Keratinocyte (primary cell): ENCODE measurements at regions not wholly inside any gene's neighbourhood (a gene's known extent, or its start where the extent isn't known, plus 50 kb on each side); places are given as distances from the start of the nearest gene placed in this dataset.

ENCODE experiments used
- DNase-seq: peaks from one replicate; pipeline ENCODE4 v3.0.0-alpha.2; 2011; ENCODE audit warnings: low read depth, missing footprints, low spot score
- FAIRE-seq: peaks from 2 replicates; lab custom pipeline; 2011; peaks lifted over from hg19 to GRCh38; lab: Jason Lieb, UNC
- H2AFZ ChIP-seq: 2 replicates; pipeline ENCODE4 v1.6.0; 2012; ENCODE audit warnings: low read length, control low read depth, inconsistent platforms; ENCODE audit not compliant: control insufficient read depth
- H3K27ac ChIP-seq: 2 replicates; pipeline ENCODE4 v1.5.1; 2011; ENCODE audit warnings: low read length; ENCODE audit not compliant: control insufficient read depth, insufficient read depth
- H3K27me3 ChIP-seq: 3 replicates; pipeline ENCODE4 v1.6.0; 2011; ENCODE audit warnings: low read length; ENCODE audit not compliant: control insufficient read depth, insufficient read depth; ENCODE audit errors: extremely low read depth
- H3K36me3 ChIP-seq, 2 experiments: 2 replicates in 1 of 2; 3 replicates in 1 of 2; pipeline ENCODE4 v1.5.1; 2011; ENCODE audit warnings: low read length in 2 of 2, mild to moderate bottlenecking in 1 of 2; ENCODE audit not compliant: control insufficient read depth in 2 of 2, insufficient read depth in 2 of 2; ENCODE audit errors: extremely low read depth in 1 of 2
- H3K4me1 ChIP-seq: 3 replicates; pipeline ENCODE4 v1.5.1; 2011; ENCODE audit warnings: low read length; ENCODE audit not compliant: control insufficient read depth, insufficient read depth; ENCODE audit errors: extremely low read depth
- H3K4me2 ChIP-seq: 3 replicates; pipeline ENCODE4 v1.6.0; 2011; ENCODE audit warnings: low read depth, low read length; ENCODE audit not compliant: control insufficient read depth, insufficient read depth; ENCODE audit errors: extremely low read depth
- H3K4me3 ChIP-seq, 3 experiments: fragments of 200-600 bp in 1 of 3; sonication (generic) in 1 of 3; 2 replicates in 2 of 3; 3 replicates in 1 of 3; pipeline ENCODE4 v1.5.1; 2011 to 2016; ENCODE audit warnings: low read length in 3 of 3, mild to moderate bottlenecking in 3 of 3, control low read depth in 2 of 3, inconsistent platforms in 1 of 3, low read depth in 1 of 3, mixed read lengths in 1 of 3, mixed run types in 1 of 3, moderate library complexity in 1 of 3; ENCODE audit not compliant: control insufficient read depth in 2 of 3, insufficient read depth in 2 of 3; ENCODE audit errors: extremely low read depth in 1 of 3
- H3K79me2 ChIP-seq: 2 replicates; pipeline ENCODE4 v1.6.0; 2012; ENCODE audit warnings: low read length; ENCODE audit not compliant: control insufficient read depth, insufficient read depth
- H3K9ac ChIP-seq: 3 replicates; pipeline ENCODE4 v1.6.0; 2011; ENCODE audit warnings: low read length; ENCODE audit not compliant: control insufficient read depth, insufficient read depth; ENCODE audit errors: extremely low read depth
- H3K9me1 ChIP-seq: 3 replicates; pipeline ENCODE4 v1.6.0; 2011; ENCODE audit warnings: low read length; ENCODE audit not compliant: control insufficient read depth, insufficient read depth; ENCODE audit errors: extremely low read depth
- H3K9me3 ChIP-seq: 2 replicates; pipeline ENCODE4 v1.5.1; 2012; ENCODE audit warnings: low read depth, low read length; ENCODE audit not compliant: control insufficient read depth
- H4K20me1 ChIP-seq: 3 replicates; pipeline ENCODE4 v1.6.0; 2011; ENCODE audit warnings: low read length; ENCODE audit not compliant: control insufficient read depth, insufficient read depth; ENCODE audit errors: extremely low read depth
- CTCF ChIP-seq, 3 experiments: IDR thresholded peaks in 1 of 3; conservative IDR thresholded peaks in 1 of 3; optimal IDR thresholded peaks in 1 of 3; 2 replicates in 2 of 3; 3 replicates in 1 of 3; pipeline versions ENCODE3 to v1.5.1; 2011; ENCODE audit warnings: low read length in 3 of 3, mild to moderate bottlenecking in 3 of 3, moderate library complexity in 2 of 3, control low read depth in 1 of 3, inconsistent platforms in 1 of 3; ENCODE audit not compliant: insufficient read depth in 2 of 3; ENCODE audit errors: extremely low read depth in 1 of 3
- EZH2 ChIP-seq: IDR thresholded peaks from one replicate; pipeline ENCODE4 v1.6.1; 2012; ENCODE audit warnings: inconsistent platforms, mild to moderate bottlenecking, low read length, moderate library complexity
- dilution Hi-C: fragments of 300-500 bp; cut with MboI; formaldehyde crosslinking; loops from one replicate; pipeline ENCODE4 v1.7.0; 2020; ENCODE audit warnings: low sequenced_read_pairs; ENCODE audit not compliant: extremely low pct_ligation_motif_present

DNA sequence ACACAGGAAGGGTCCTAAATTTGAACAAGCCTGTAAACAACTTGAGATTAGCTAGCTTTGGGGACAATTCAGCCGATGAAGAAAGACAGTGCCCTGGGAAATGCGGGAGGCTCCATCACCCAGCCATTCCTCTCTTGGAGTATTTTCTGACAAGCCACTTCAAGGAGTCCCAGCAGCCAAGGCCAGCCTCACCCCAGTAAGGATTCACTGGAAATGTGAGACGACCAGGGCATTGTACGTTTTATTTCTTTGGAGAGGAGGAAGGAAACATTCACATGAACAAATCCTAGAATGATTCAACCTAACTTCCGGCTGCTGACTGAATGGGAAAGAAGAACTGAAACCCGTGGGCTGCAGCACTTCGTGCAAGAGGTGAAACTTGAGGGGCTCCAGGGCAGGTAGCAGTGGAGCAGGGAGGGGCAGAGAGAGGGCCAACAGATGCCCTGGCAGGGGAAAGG lies 116.4 kb upstream of the ARHGEF3 start:
- Histone ChIP-seq H3K4me1 (no peaks in the 10 kb centered on the region), H2AFZ (no peak overlapping the region), H3K36me3 (no peaks in the 10 kb centered on the region), H3K27ac (no peak overlapping the region), H4K20me1 (no peaks in the 10 kb centered on the region), H3K27me3 (no peaks in the 10 kb centered on the region), H3K79me2 (no peaks in the 10 kb centered on the region), H3K9me3 (no peaks in the 10 kb centered on the region), H3K4me3 (no peak overlapping the region), H3K9ac (no peak overlapping the region), H3K9me1 (no peaks in the 10 kb centered on the region), H3K4me2 (no peak overlapping the region)
- dilution Hi-C loops = no loop called here
- DNase-seq (no peak), FAIRE-seq (no peak)
- no peak for TF ChIP-seq EZH2
- no peak for TF ChIP-seq CTCF (optimal IDR thresholded peaks at IDR 0.05 in 1 of 3, IDR thresholded peaks at IDR 0.05 in 1 of 3, conservative IDR thresholded peaks at IDR 0.05 in 1 of 3; ENCODE audit: extremely low read depth in 1 of 3, insufficient read depth in 2 of 3, low read length in 3 of 3)

GRCh38 chr3:56917361-56918110 lies 115.8 kb upstream of the ARHGEF3 start:
- H3K79me2 ChIP-seq = no peaks in the 10 kb centered on the region
- H3K9me1 ChIP-seq = no peaks in the 10 kb centered on the region
- dilution Hi-C loops = no loop called here
- H3K9me3 ChIP-seq = no peaks in the 10 kb centered on the region
- H3K9ac ChIP-seq = no peak overlapping the region
- no peaks in the 10 kb centered on the region for H3K4me1 ChIP-seq
- no peaks in the 10 kb centered on the region for H3K36me3 ChIP-seq
- H3K27ac ChIP-seq = no peak overlapping the region
- H3K4me2 ChIP-seq = no peak overlapping the region
- no peak overlapping the region for H2AFZ ChIP-seq
- no peaks in the 10 kb centered on the region for H4K20me1 ChIP-seq
- DNase-seq = no peak
- no peak for FAIRE-seq
- H3K27me3 ChIP-seq = no peaks in the 10 kb centered on the region
- H3K4me3 ChIP-seq = no peak overlapping the region
- TF ChIP-seq EZH2 (no peak), CTCF (optimal IDR thresholded peaks at IDR 0.05 in 1 of 3, IDR thresholded peaks at IDR 0.05 in 1 of 3, conservative IDR thresholded peaks at IDR 0.05 in 1 of 3; ENCODE audit: extremely low read depth in 1 of 3, insufficient read depth in 2 of 3, low read length in 3 of 3) (no peak)
